A549 (cell line): ENCODE measurements at regions not wholly inside any gene's neighbourhood (a gene's known extent, or its start where the extent isn't known, plus 50 kb on each side); places are given as distances from the start of the nearest gene placed in this dataset.

Experiments used
- ATAC-seq, 2 experiments: fragments of 200-7000 bp in 1 of 2; fragments of >200 bp in 1 of 2; cut with Nextera tagmentation in 1 of 2; cut with Tn5 transposase in 1 of 2; 3 replicates each; pipeline versions ENCODE4 v1.8.0 to v1.9.1; 2018 to 2020; ENCODE audit warnings: mild to moderate bottlenecking in 1 of 2, moderate library complexity in 1 of 2
- CTCF ChIA-PET: fragments of 300-600 bp; sonication (Branson Sonifier 250); formaldehyde crosslinking; extraction: SDS; loops from one replicate; lab custom pipeline; 2021; ENCODE audit warnings: antibody characterized with exemption, inconsistent platforms; lab: Yijun Ruan, JAX
- POLR2A ChIA-PET: fragments of 350-600 bp; formaldehyde crosslinking; extraction: SDS; loops from one replicate; lab custom pipeline; 2021; ENCODE audit warnings: antibody characterized with exemption, inconsistent platforms; lab: Yijun Ruan, JAX
- DNase-seq, 2 experiments: peaks; one replicate each; pipeline versions ENCODE4 v3.0.0 to v3.0.0-alpha.2; 2011 to 2016; ENCODE audit warnings: low read depth in 1 of 2, low spot score in 1 of 2
- FAIRE-seq: peaks from 2 replicates; lab custom pipeline; 2011; peaks lifted over from hg19 to GRCh38; lab: Jason Lieb, UNC
- H3K27ac ChIP-seq, 2 experiments: fragments of >200 bp; sonication (Bioruptor Twin); formaldehyde crosslinking; 3 replicates each; pipeline ENCODE4 v1.5.1; 2016 to 2017
- H3K4me1 ChIP-seq: fragments of >200 bp; sonication (Bioruptor Twin); formaldehyde crosslinking; 3 replicates; pipeline ENCODE4 v1.6.1; 2016
- H3K4me2 ChIP-seq: fragments of >200 bp; sonication (Bioruptor Twin); formaldehyde crosslinking; 3 replicates; pipeline ENCODE4 v1.6.1; 2016
- H3K4me3 ChIP-seq: fragments of >200 bp; sonication (Bioruptor Twin); formaldehyde crosslinking; 3 replicates; pipeline ENCODE4 v1.5.1; 2016
- H3K9me3 ChIP-seq: fragments of >200 bp; sonication (Bioruptor Twin); formaldehyde crosslinking; 3 replicates; pipeline ENCODE4 v1.6.1; 2016
- ATOH8 ChIP-seq: fragments of 250-450 bp; sonication (Bioruptor Pico); IDR thresholded peaks from 2 replicates; pipeline ENCODE4 v1.5.0; 2020; ENCODE audit warnings: low read depth, mild to moderate bottlenecking, moderate library complexity
- BCL3 ChIP-seq: fragments of >200 bp; sonication (Bioruptor Twin); formaldehyde crosslinking; IDR thresholded peaks from 3 replicates; pipeline ENCODE4 v1.6.1; 2016
- CBX2 ChIP-seq: fragments of 200-600 bp; sonication (generic); IDR thresholded peaks from 2 replicates; pipeline ENCODE4 v1.6.1; 2016; ENCODE audit warnings: low read depth, mild to moderate bottlenecking, borderline replicate concordance
- CHD2 ChIP-seq: fragments of 150-350 bp; IDR thresholded peaks from 2 replicates; pipeline ENCODE4 v1.6.1; 2014; ENCODE audit warnings: low read length; ENCODE audit not compliant: partially characterized antibody
- CTCF ChIP-seq: fragments of >200 bp; sonication (Bioruptor Twin); formaldehyde crosslinking; IDR thresholded peaks from 3 replicates; pipeline ENCODE4 v1.5.1; 2016
- EHF ChIP-seq: fragments of 250-450 bp; sonication (Bioruptor Pico); IDR thresholded peaks from 2 replicates; pipeline ENCODE4 v1.5.0; 2020; ENCODE audit warnings: mild to moderate bottlenecking
- FOXS1 ChIP-seq: fragments of 250-450 bp; sonication (Bioruptor Pico); IDR thresholded peaks from 2 replicates; pipeline ENCODE4 v1.5.0; 2020; ENCODE audit warnings: mild to moderate bottlenecking, moderate library complexity
- HOXA7 ChIP-seq: fragments of 250-450 bp; sonication (Bioruptor Pico); IDR thresholded peaks from 2 replicates; pipeline ENCODE4 v1.5.0; 2020; ENCODE audit warnings: mild to moderate bottlenecking, moderate library complexity
- HOXB13 ChIP-seq: fragments of 250-450 bp; sonication (Bioruptor Pico); IDR thresholded peaks from 2 replicates; pipeline ENCODE4 v1.5.0; 2020; ENCODE audit warnings: low read depth, mild to moderate bottlenecking, moderate library complexity
- NPAS2 ChIP-seq: fragments of 250-450 bp; sonication (Bioruptor Pico); IDR thresholded peaks from 2 replicates; pipeline ENCODE4 v1.8.0; 2022; ENCODE audit warnings: mild to moderate bottlenecking, moderate library complexity, borderline replicate concordance
- PHF8 ChIP-seq: fragments of 200-600 bp; sonication (generic); IDR thresholded peaks from 2 replicates; pipeline ENCODE4 v1.6.1; 2016; ENCODE audit warnings: low read depth, mild to moderate bottlenecking, antibody characterized with exemption, moderate library complexity, borderline replicate concordance
- RAD21 ChIP-seq, 2 experiments: fragments of >200 bp in 1 of 2; sonication (Bioruptor Twin) in 1 of 2; formaldehyde crosslinking in 1 of 2; IDR thresholded peaks in 1 of 2; conservative IDR thresholded peaks in 1 of 2; 2 replicates in 1 of 2; 3 replicates in 1 of 2; pipeline ENCODE4 v1.6.1; 2012 to 2018; ENCODE audit warnings: inconsistent platforms in 1 of 2
- RARB ChIP-seq: fragments of 250-450 bp; sonication (Bioruptor Pico); IDR thresholded peaks from 2 replicates; pipeline ENCODE4 v1.8.0; 2021; ENCODE audit warnings: mild to moderate bottlenecking, moderate library complexity
- REST ChIP-seq: fragments of 200-600 bp; sonication (generic); IDR thresholded peaks from 2 replicates; pipeline ENCODE4 v1.6.1; 2016; ENCODE audit warnings: antibody characterized with exemption, mild to moderate bottlenecking, moderate library complexity
- RFX5 ChIP-seq: fragments of 450-650 bp; IDR thresholded peaks from 2 replicates; pipeline ENCODE4 v1.7.1; 2014; ENCODE audit warnings: antibody characterized with exemption, mild to moderate bottlenecking, moderate library complexity
- SMC3 ChIP-seq: fragments of >200 bp; sonication (Bioruptor Twin); formaldehyde crosslinking; IDR thresholded peaks from 3 replicates; pipeline ENCODE4 v1.6.1; 2018; ENCODE audit warnings: inconsistent platforms
- TFCP2L1 ChIP-seq: fragments of 250-450 bp; sonication (Bioruptor Pico); IDR thresholded peaks from 2 replicates; pipeline ENCODE4 v1.5.0; 2021; ENCODE audit warnings: mild to moderate bottlenecking
- ZFP36 ChIP-seq: fragments of 450-650 bp; IDR thresholded peaks from 2 replicates; pipeline ENCODE4 v1.6.1; 2014; ENCODE audit warnings: borderline replicate concordance; ENCODE audit not compliant: partially characterized antibody
- ZNF302 ChIP-seq: fragments of 250-450 bp; sonication (Bioruptor Pico); IDR thresholded peaks from 2 replicates; pipeline ENCODE4 v1.9.0; 2021; ENCODE audit warnings: inconsistent platforms, mild to moderate bottlenecking, moderate library complexity
- WGBS: methylation state at CpG from one replicate; pipeline ENCODE4 v1.1.6; 2017; ENCODE audit errors: missing lambda C conversion rate; 5-methylcytosine and 5-hydroxymethylcytosine counted together

GRCh38 chr5:57687596-57687995, 205.0 kb upstream of the ACTBL2 start:
- POLR2A ChIA-PET = no interaction called here
- FAIRE-seq = no peak
- TF ChIP-seq HOXB13 (CRISPR knock-in tag) (no peak), ATOH8 (CRISPR knock-in tag) (no peak), TFCP2L1 (no peak), CHD2 (no peak), CTCF (no peak), SMC3 (no peak), HOXA7 (CRISPR knock-in tag) (no peak), PHF8 (no peak), BCL3 (no peak), EHF (CRISPR knock-in tag) (no peak), FOXS1 (CRISPR knock-in tag) (no peak), NPAS2 (no peak)
- Histone ChIP-seq H3K9me3 (no peaks in the 10 kb centered on the region), H3K4me2 (no peak overlapping the region), H3K4me1 (peaks cover 9% of the 10 kb centered on the region), H3K27ac (peak overlapping the region in 1 of 2 experiments; percentile 31; a peak in 3 of 6 replicates), H3K4me3 (no peak overlapping the region)
- no peak for ATAC-seq
- CTCF ChIA-PET = no interaction called here
- WGBS = 94% methylated on average over 3 of the region's 3 CpGs
- DNase-seq = no peak

- POLR2A ChIA-PET = interaction anchor here (0.6 kb wide), 1 partner anchor 773 kb away, joined by 4 read pairs; no protein-coding TSS in a partner anchor
- TF ChIP-seq RFX5 = no peak
- TF ChIP-seq CHD2 = no peak
- no peak for TF ChIP-seq RAD21 (conservative IDR thresholded peaks at IDR 0.05 in 1 of 2, IDR thresholded peaks at IDR 0.05 in 1 of 2)
- TF ChIP-seq, all 56 proteins: peak for 0
- H3K4me1 ChIP-seq = peaks cover 8% of the 10 kb centered on the region
- no peak overlapping the region for H3K27ac ChIP-seq
- H3K9me3 ChIP-seq = no peaks in the 10 kb centered on the region
- 85% methylated on average over 3 of the region's 3 CpGs for WGBS
- H3K4me2 ChIP-seq = no peak overlapping the region
- no peak for DNase-seq
- H3K4me3 ChIP-seq = no peak overlapping the region
- ATAC-seq = no peak
- no peak for FAIRE-seq
- CTCF ChIA-PET = interaction anchor here (0.9 to 1.6 kb wide), 2 partner anchors 22 to 187 kb away, joined by 3 read pairs; no protein-coding TSS in a partner anchor
Observed at GRCh38 chr5:57685516-57686255, 203.1 kb upstream of the ACTBL2 start.

GRCh38 chr5:57684299-57684702, 201.7 kb upstream of the ACTBL2 start:
- no peak for ATAC-seq
- Histone ChIP-seq H3K4me2 (no peak overlapping the region), H3K9me3 (no peaks in the 10 kb centered on the region), H3K27ac (0 out of 6 replicates have a peak overlapping the region, but pooled peaks of 1 of the 2 experiments have one; percentile 20), H3K4me1 (peaks cover 8% of the 10 kb centered on the region), H3K4me3 (no peak overlapping the region)
- ChIA-PET POLR2A (no interaction called here), CTCF (interaction anchor here (1.6 kb wide), 2 partner anchors 9 to 23 kb away, joined by 3 to 4 read pairs; no protein-coding TSS in a partner anchor)
- 89% methylated on average over 1 of the region's 1 CpG for WGBS
- FAIRE-seq = no peak
- no peak for DNase-seq
- TF ChIP-seq ZNF302 (no peak), REST (no peak), ZFP36 (no peak), RARB (CRISPR knock-in tag) (no peak), CBX2 (no peak), RAD21 (conservative IDR thresholded peaks at IDR 0.05 in 1 of 2, IDR thresholded peaks at IDR 0.05 in 1 of 2) (no peak)
